ENCODE measurements at regions not wholly inside any gene's neighbourhood (a gene's known extent, or its start where the extent isn't known, plus 50 kb on each side); places are given as distances from the start of the nearest gene placed in this dataset.

DNA sequence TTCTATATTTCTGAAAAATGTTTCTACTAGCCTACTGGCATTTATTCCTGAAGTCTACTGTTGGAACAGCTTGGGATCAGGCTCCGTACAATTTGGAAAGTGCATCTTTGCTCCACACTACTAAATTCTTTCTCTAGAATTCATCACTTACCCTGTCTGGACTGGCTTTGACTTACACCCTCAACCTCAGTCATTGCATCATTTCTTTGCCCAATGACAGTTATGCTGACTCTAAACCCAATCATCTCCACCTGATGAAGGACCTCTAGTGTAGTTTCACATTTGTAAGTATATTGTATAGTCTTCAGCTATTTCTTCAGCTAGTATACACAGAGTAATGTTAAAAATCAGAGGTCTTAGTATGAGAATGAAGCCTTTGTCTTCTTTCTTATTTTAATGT lies 359.6 kb upstream of the MC4R start:
- TF ChIP-seq CTCF (IDR thresholded peaks at IDR 0.05; ENCODE audit: low read length) (no peak), EZH2 (IDR thresholded peaks at IDR 0.05; ENCODE audit: borderline replicate concordance, low read length) (no peak)

All from OCI-LY1 (cell line).